H1 (cell line): ENCODE measurements at regions not wholly inside any gene's neighbourhood (a gene's known extent, or its start where the extent isn't known, plus 50 kb on each side); places are given as distances from the start of the nearest gene placed in this dataset.

ENCODE experiments used
- CTCF ChIA-PET: fragments of 300-600 bp; sonication (Branson Sonifier 250); formaldehyde crosslinking; loops from one replicate; lab custom pipeline; 2021; ENCODE audit not compliant: partially characterized antibody; lab: Charles Lee
- POLR2A ChIA-PET: fragments of 300-600 bp; sonication (Branson Sonifier 250); formaldehyde crosslinking; loops from one replicate; lab custom pipeline; 2021; ENCODE audit warnings: inconsistent platforms; ENCODE audit not compliant: partially characterized antibody; lab: Charles Lee
- DNase-seq, 2 experiments: peaks; one replicate each; pipeline versions ENCODE4 v3.0.0 to v3.0.0-alpha.2; 2010 to 2022; ENCODE audit warnings: low spot score in 2 of 2, low read depth in 1 of 2, mixed read lengths in 1 of 2
- FAIRE-seq: peaks from 2 replicates; lab custom pipeline; 2011; peaks lifted over from hg19 to GRCh38; lab: Jason Lieb, UNC
- H2AFZ ChIP-seq: 2 replicates; pipeline ENCODE4 v1.8.1; 2012; ENCODE audit warnings: low read length, inconsistent platforms
- H2AK5ac ChIP-seq: 2 replicates; pipeline ENCODE4 v1.6.1; 2013; ENCODE audit warnings: low read depth, low read length
- H2BK120ac ChIP-seq: replicated peaks from 2 replicates; pipeline ENCODE3; 2013; ENCODE audit warnings: low read depth, low read length, inconsistent platforms
- H2BK12ac ChIP-seq: 2 replicates; pipeline ENCODE4 v1.6.1; 2013; ENCODE audit warnings: low read depth, low read length
- H2BK15ac ChIP-seq: 2 replicates; pipeline ENCODE4 v1.6.1; 2013; ENCODE audit warnings: low read length
- H2BK20ac ChIP-seq: 2 replicates; pipeline ENCODE4 v1.6.1; 2013; ENCODE audit warnings: low read length
- H2BK5ac ChIP-seq: 2 replicates; pipeline ENCODE4 v1.6.1; 2013; ENCODE audit warnings: low read depth, low read length
- H3K14ac ChIP-seq: 2 replicates; pipeline ENCODE4 v1.6.1; 2013; ENCODE audit warnings: inconsistent platforms; ENCODE audit not compliant: insufficient read length
- H3K18ac ChIP-seq: 2 replicates; pipeline ENCODE4 v1.6.1; 2013; ENCODE audit warnings: low read length; ENCODE audit errors: extremely low read depth
- H3K23ac ChIP-seq: 2 replicates; pipeline ENCODE4 v1.6.1; 2013; ENCODE audit warnings: inconsistent platforms; ENCODE audit not compliant: insufficient read length
- H3K23me2 ChIP-seq: 2 replicates; pipeline ENCODE4 v1.6.1; 2013; ENCODE audit warnings: low read depth, low read length
- H3K27ac ChIP-seq: 2 replicates; pipeline ENCODE4 v1.6.1; 2011; ENCODE audit warnings: low read depth, low read length, inconsistent platforms
- H3K27me3 ChIP-seq, 4 experiments: replicated peaks in 1 of 4; 1 replicate in 1 of 4; 2 replicates in 3 of 4; pipeline versions ENCODE4 v1.6.1 to v1.8.1; 2011 to 2013; ENCODE audit warnings: low read length in 3 of 4, mild to moderate bottlenecking in 3 of 4, inconsistent platforms in 2 of 4, mixed read lengths in 2 of 4, moderate library complexity in 1 of 4; ENCODE audit not compliant: control insufficient read depth in 3 of 4, insufficient read depth in 3 of 4; ENCODE audit errors: extremely low read depth in 1 of 4
- H3K36me3 ChIP-seq, 4 experiments: 2 replicates each; pipeline versions ENCODE4 v1.6.1 to v1.8.1; 2011 to 2013; ENCODE audit warnings: mild to moderate bottlenecking in 4 of 4, low read length in 3 of 4, moderate library complexity in 2 of 4, control low read depth in 1 of 4, inconsistent platforms in 1 of 4; ENCODE audit not compliant: insufficient read depth in 4 of 4, control insufficient read depth in 2 of 4
- H3K4ac ChIP-seq: replicated peaks from 2 replicates; pipeline ENCODE3; 2013; ENCODE audit warnings: low read length, low read depth, mixed read lengths, inconsistent platforms; ENCODE audit not compliant: insufficient read length
- H3K4me1 ChIP-seq, 4 experiments: replicated peaks in 1 of 4; 1 replicate in 1 of 4; 2 replicates in 3 of 4; pipeline versions ENCODE4 v1.6.1 to v1.8.1; 2011 to 2013; ENCODE audit warnings: low read length in 3 of 4, inconsistent platforms in 2 of 4, mixed read lengths in 1 of 4; ENCODE audit not compliant: insufficient read depth in 4 of 4, control insufficient read depth in 3 of 4
- H3K4me2 ChIP-seq, 2 experiments: 2 replicates each; pipeline versions ENCODE4 v1.6.1 to v1.8.1; 2011 to 2013; ENCODE audit warnings: low read depth in 2 of 2, low read length in 2 of 2, control low read depth in 1 of 2, inconsistent platforms in 1 of 2, mild to moderate bottlenecking in 1 of 2; ENCODE audit not compliant: insufficient read depth in 1 of 2
- H3K4me3 ChIP-seq, 4 experiments: fragments of 200-600, 300-600 bp in 1 of 4; sonication (generic), shearing (Covaris generic), sonication (Bioruptor Twin) in 1 of 4; 2 replicates each; pipeline versions ENCODE4 v1.5.1 to v1.8.1; 2011 to 2016; ENCODE audit warnings: low read length in 4 of 4, low read depth in 3 of 4, control low read depth in 2 of 4, inconsistent platforms in 2 of 4, mild to moderate bottlenecking in 2 of 4, mixed read lengths in 1 of 4, moderate library complexity in 1 of 4; ENCODE audit not compliant: insufficient read depth in 2 of 4; ENCODE audit errors: extremely low read depth in 1 of 4
- H3K56ac ChIP-seq: replicated peaks from 2 replicates; pipeline ENCODE3; 2013; ENCODE audit warnings: low read depth, mild to moderate bottlenecking, mixed read lengths, low read length, inconsistent platforms; ENCODE audit not compliant: insufficient read length
- H3K79me1 ChIP-seq: 2 replicates; pipeline ENCODE4 v1.6.1; 2013; ENCODE audit warnings: low read depth, low read length, control low read depth
- H3K79me2 ChIP-seq, 2 experiments: 2 replicates each; pipeline versions ENCODE4 v1.6.1 to v1.8.1; 2012 to 2013; ENCODE audit warnings: low read length in 2 of 2, mild to moderate bottlenecking in 2 of 2, inconsistent platforms in 1 of 2; ENCODE audit not compliant: insufficient read depth in 2 of 2, control insufficient read depth in 1 of 2
- H3K9ac ChIP-seq, 4 experiments: replicated peaks in 1 of 4; 1 replicate in 1 of 4; 2 replicates in 3 of 4; pipeline versions ENCODE4 v1.6.1 to v1.8.1; 2011 to 2013; ENCODE audit warnings: low read depth in 3 of 4, low read length in 3 of 4, control low read depth in 2 of 4, mild to moderate bottlenecking in 2 of 4, moderate library complexity in 2 of 4, inconsistent platforms in 1 of 4; ENCODE audit errors: extremely low read depth in 1 of 4
- H3K9me3 ChIP-seq, 2 experiments: 2 replicates each; pipeline versions ENCODE4 v1.6.1 to v1.8.1; 2012 to 2013; ENCODE audit warnings: mild to moderate bottlenecking in 2 of 2, moderate library complexity in 2 of 2, control low read depth in 1 of 2, inconsistent platforms in 1 of 2, low read depth in 1 of 2, low read length in 1 of 2, mixed read lengths in 1 of 2; ENCODE audit not compliant: insufficient read depth in 2 of 2
- H4K20me1 ChIP-seq, 2 experiments: replicated peaks in 1 of 2; 2 replicates each; pipeline versions ENCODE3 to v1.8.1; 2011 to 2013; ENCODE audit warnings: inconsistent platforms in 2 of 2, low read length in 2 of 2, mild to moderate bottlenecking in 1 of 2; ENCODE audit not compliant: insufficient read depth in 2 of 2, control insufficient read depth in 1 of 2
- H4K5ac ChIP-seq: 2 replicates; pipeline ENCODE4 v1.6.1; 2013; ENCODE audit warnings: low read length, low read depth, mixed read lengths, inconsistent platforms; ENCODE audit not compliant: insufficient read length
- H4K8ac ChIP-seq: 2 replicates; pipeline ENCODE4 v1.8.0; 2013; ENCODE audit warnings: mild to moderate bottlenecking, moderate library complexity, low read length, inconsistent platforms; ENCODE audit not compliant: insufficient read depth; ENCODE audit errors: extremely low read depth
- H4K91ac ChIP-seq: replicated peaks from 2 replicates; pipeline ENCODE3; 2013; ENCODE audit warnings: low read length, mixed read lengths, inconsistent platforms; ENCODE audit not compliant: insufficient read length
- BACH1 ChIP-seq: IDR thresholded peaks from 2 replicates; pipeline ENCODE4 v1.6.1; 2012; ENCODE audit warnings: low read length, improper control_type of control experiment
- CHD1 ChIP-seq: IDR thresholded peaks from 2 replicates; pipeline ENCODE4 v1.6.1; 2012; ENCODE audit warnings: low read depth, low read length, improper control_type of control experiment
- CTBP2 ChIP-seq: IDR thresholded peaks from 2 replicates; pipeline ENCODE4 v1.7.0; 2011; ENCODE audit warnings: borderline replicate concordance, mild to moderate bottlenecking, moderate library complexity, mixed read lengths, low read length; ENCODE audit not compliant: insufficient read depth, insufficient read length
- EZH2 ChIP-seq: fragments of 200-600 bp; sonication (generic); IDR thresholded peaks from 2 replicates; pipeline ENCODE4 v1.7.1; 2012; ENCODE audit warnings: low read depth, mild to moderate bottlenecking, moderate library complexity, low read length, inconsistent platforms; ENCODE audit not compliant: severe bottlenecking
- GABPA ChIP-seq: IDR thresholded peaks from 2 replicates; pipeline ENCODE4 v1.6.1; 2011; ENCODE audit warnings: mild to moderate bottlenecking, low read length, moderate library complexity, borderline replicate concordance; ENCODE audit not compliant: insufficient read depth
- MAFK ChIP-seq: IDR thresholded peaks from 2 replicates; pipeline ENCODE4 v1.6.1; 2012; ENCODE audit warnings: low read depth, mild to moderate bottlenecking, improper control_type of control experiment, low read length
- NANOG ChIP-seq: IDR thresholded peaks from 2 replicates; pipeline ENCODE4 v1.6.1; 2011; ENCODE audit warnings: low read length, low read depth, mild to moderate bottlenecking, inconsistent platforms; ENCODE audit not compliant: insufficient read depth, poor library complexity, severe bottlenecking
- TAF7 ChIP-seq: optimal IDR thresholded peaks from 2 replicates; pipeline ENCODE3; 2011; ENCODE audit warnings: low read depth, mild to moderate bottlenecking, inconsistent platforms, low read length, moderate library complexity, borderline replicate concordance
- TF ChIP-seq, protein P1 (sequence below): IDR thresholded peaks from 2 replicates; pipeline ENCODE4 v1.6.1; 2012; ENCODE audit warnings: low read length, inconsistent platforms
- TF ChIP-seq, protein P2 (sequence below), 3 experiments: IDR thresholded peaks; 1 replicate in 2 of 3; 2 replicates in 1 of 3; pipeline versions ENCODE4 v1.5.1 to v1.6.1; 2011; ENCODE audit warnings: low read length in 3 of 3, mild to moderate bottlenecking in 3 of 3, inconsistent platforms in 2 of 3, low read depth in 1 of 3, moderate library complexity in 1 of 3; ENCODE audit not compliant: insufficient read depth in 1 of 3; ENCODE audit errors: control extremely low read depth in 1 of 3

DNA sequence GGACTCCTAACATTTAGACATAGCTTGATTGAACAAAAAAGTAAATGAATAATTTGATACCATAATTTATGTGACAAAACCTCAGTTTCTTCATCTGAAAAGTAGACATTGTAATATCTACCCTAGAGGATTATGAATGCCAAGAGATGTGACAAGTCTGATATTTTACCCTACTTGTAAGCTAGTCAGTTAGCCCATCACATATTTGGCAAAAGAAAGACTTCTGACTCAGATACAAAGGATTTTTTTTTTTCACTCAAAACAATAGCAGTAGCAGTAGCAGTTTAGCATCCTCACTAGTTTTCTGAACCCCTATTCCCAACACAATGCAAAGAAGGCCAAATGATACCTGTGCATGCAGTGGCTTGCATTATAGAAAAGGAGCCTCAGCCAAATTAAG is 377.3 kb upstream of the E2F7 start:
- DNase-seq (no peak), FAIRE-seq (no peak)
- no peak overlapping the region for H2AK5ac ChIP-seq
- no peak overlapping the region for H3K4me3 ChIP-seq
- no peak overlapping the region for H2AFZ ChIP-seq
- no peaks in the 10 kb centered on the region for H3K27me3 ChIP-seq
- no peak overlapping the region for H3K18ac ChIP-seq
- H3K36me3 ChIP-seq, result no peaks in the 10 kb centered on the region
- H4K8ac ChIP-seq, result no peak overlapping the region
- H2BK12ac ChIP-seq, result no peak overlapping the region
- no peaks in the 10 kb centered on the region; a peak in 1 of 7 replicates for H3K4me1 ChIP-seq
- no peak overlapping the region for H2BK120ac ChIP-seq
- no peak overlapping the region for H3K56ac ChIP-seq
- no peak overlapping the region for H3K9ac ChIP-seq
- H3K27ac ChIP-seq, result no peak overlapping the region
- H3K23me2 ChIP-seq, result no peaks in the 10 kb centered on the region
- no peak overlapping the region for H3K4me2 ChIP-seq
- no peak overlapping the region for H4K91ac ChIP-seq
- H2BK20ac ChIP-seq, result no peak overlapping the region
- TF ChIP-seq, protein P1, sequence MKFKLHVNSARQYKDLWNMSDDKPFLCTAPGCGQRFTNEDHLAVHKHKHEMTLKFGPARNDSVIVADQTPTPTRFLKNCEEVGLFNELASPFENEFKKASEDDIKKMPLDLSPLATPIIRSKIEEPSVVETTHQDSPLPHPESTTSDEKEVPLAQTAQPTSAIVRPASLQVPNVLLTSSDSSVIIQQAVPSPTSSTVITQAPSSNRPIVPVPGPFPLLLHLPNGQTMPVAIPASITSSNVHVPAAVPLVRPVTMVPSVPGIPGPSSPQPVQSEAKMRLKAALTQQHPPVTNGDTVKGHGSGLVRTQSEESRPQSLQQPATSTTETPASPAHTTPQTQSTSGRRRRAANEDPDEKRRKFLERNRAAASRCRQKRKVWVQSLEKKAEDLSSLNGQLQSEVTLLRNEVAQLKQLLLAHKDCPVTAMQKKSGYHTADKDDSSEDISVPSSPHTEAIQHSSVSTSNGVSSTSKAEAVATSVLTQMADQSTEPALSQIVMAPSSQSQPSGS, result no peak
- TF ChIP-seq NANOG (no peak), EZH2 (no peak), CTBP2 (no peak), TAF7 (no peak), BACH1 (no peak), MAFK (no peak), CHD1 (no peak), GABPA (no peak)
- TF ChIP-seq, protein P2, sequence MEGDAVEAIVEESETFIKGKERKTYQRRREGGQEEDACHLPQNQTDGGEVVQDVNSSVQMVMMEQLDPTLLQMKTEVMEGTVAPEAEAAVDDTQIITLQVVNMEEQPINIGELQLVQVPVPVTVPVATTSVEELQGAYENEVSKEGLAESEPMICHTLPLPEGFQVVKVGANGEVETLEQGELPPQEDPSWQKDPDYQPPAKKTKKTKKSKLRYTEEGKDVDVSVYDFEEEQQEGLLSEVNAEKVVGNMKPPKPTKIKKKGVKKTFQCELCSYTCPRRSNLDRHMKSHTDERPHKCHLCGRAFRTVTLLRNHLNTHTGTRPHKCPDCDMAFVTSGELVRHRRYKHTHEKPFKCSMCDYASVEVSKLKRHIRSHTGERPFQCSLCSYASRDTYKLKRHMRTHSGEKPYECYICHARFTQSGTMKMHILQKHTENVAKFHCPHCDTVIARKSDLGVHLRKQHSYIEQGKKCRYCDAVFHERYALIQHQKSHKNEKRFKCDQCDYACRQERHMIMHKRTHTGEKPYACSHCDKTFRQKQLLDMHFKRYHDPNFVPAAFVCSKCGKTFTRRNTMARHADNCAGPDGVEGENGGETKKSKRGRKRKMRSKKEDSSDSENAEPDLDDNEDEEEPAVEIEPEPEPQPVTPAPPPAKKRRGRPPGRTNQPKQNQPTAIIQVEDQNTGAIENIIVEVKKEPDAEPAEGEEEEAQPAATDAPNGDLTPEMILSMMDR (IDR thresholded peaks at IDR 0.05; ENCODE audit: control extremely low read depth in 1 of 3, insufficient read depth in 1 of 3, low read depth in 1 of 3, low read length in 3 of 3), result no peak
- H3K79me1 ChIP-seq, result no peaks in the 10 kb centered on the region
- no peaks in the 10 kb centered on the region for H4K20me1 ChIP-seq
- no peak overlapping the region for H3K23ac ChIP-seq
- no peak overlapping the region for H4K5ac ChIP-seq
- POLR2A ChIA-PET, result interaction anchor here (0.6 kb wide), 1 partner anchor 1095 kb away, joined by 3 read pairs; the partner anchor contains the start of gene BBS10
- H2BK15ac ChIP-seq, result no peak overlapping the region
- H2BK5ac ChIP-seq, result no peak overlapping the region
- no peak overlapping the region for H3K14ac ChIP-seq
- CTCF ChIA-PET, result no interaction called here
- H3K79me2 ChIP-seq, result no peaks in the 10 kb centered on the region
- no peak overlapping the region for H3K4ac ChIP-seq
- no peaks in the 10 kb centered on the region for H3K9me3 ChIP-seq
